H9 (cell line): ENCODE measurements at regions not wholly inside any gene's neighbourhood (a gene's known extent, or its start where the extent isn't known, plus 50 kb on each side); places are given as distances from the start of the nearest gene placed in this dataset.

Experiments
- DNase-seq: peaks from one replicate; pipeline ENCODE4 v3.0.0-alpha.2; 2017
- H2AFZ ChIP-seq: one replicate; pipeline ENCODE4 v1.6.1; 2013; ENCODE audit warnings: mild to moderate bottlenecking, low read length, control low read depth, moderate library complexity
- H2AK5ac ChIP-seq: 2 replicates; pipeline ENCODE4 v1.6.1; 2013; ENCODE audit warnings: low read length, control low read depth, mixed read lengths; ENCODE audit not compliant: insufficient read length
- H2BK120ac ChIP-seq: one replicate; pipeline ENCODE4 v1.6.1; 2013; ENCODE audit warnings: low read depth, mild to moderate bottlenecking, low read length, control low read depth, inconsistent platforms; ENCODE audit not compliant: poor library complexity, severe bottlenecking
- H2BK12ac ChIP-seq: 2 replicates; pipeline ENCODE4 v1.6.1; 2013; ENCODE audit warnings: low read length, control low read depth, mixed read lengths, low read depth; ENCODE audit not compliant: insufficient read length
- H2BK15ac ChIP-seq: 2 replicates; pipeline ENCODE4 v1.6.1; 2013; ENCODE audit warnings: low read depth, low read length, control low read depth
- H2BK20ac ChIP-seq: one replicate; pipeline ENCODE4 v1.6.1; 2013; ENCODE audit warnings: low read depth, mild to moderate bottlenecking, low read length, control low read depth, inconsistent platforms; ENCODE audit not compliant: poor library complexity, severe bottlenecking
- H2BK5ac ChIP-seq: 2 replicates; pipeline ENCODE4 v1.6.1; 2013; ENCODE audit warnings: low read length, control low read depth, mixed read lengths; ENCODE audit not compliant: insufficient read length
- H3K14ac ChIP-seq: 2 replicates; pipeline ENCODE4 v1.6.1; 2013; ENCODE audit warnings: low read length, control low read depth; ENCODE audit not compliant: insufficient read depth
- H3K18ac ChIP-seq: 2 replicates; pipeline ENCODE4 v1.6.1; 2013; ENCODE audit warnings: low read depth, mild to moderate bottlenecking, mixed read lengths, low read length, control low read depth; ENCODE audit not compliant: insufficient read length
- H3K23ac ChIP-seq: 2 replicates; pipeline ENCODE4 v1.6.1; 2013; ENCODE audit warnings: low read length, control low read depth, mixed read lengths, low read depth; ENCODE audit not compliant: insufficient read length
- H3K23me2 ChIP-seq: 2 replicates; pipeline ENCODE4 v1.6.1; 2013; ENCODE audit warnings: low read depth, mild to moderate bottlenecking, mixed read lengths, low read length, control low read depth; ENCODE audit not compliant: insufficient read length, poor library complexity, severe bottlenecking
- H3K27ac ChIP-seq: 2 replicates; pipeline ENCODE4 v1.5.1; 2013; ENCODE audit warnings: low read length, control low read depth, mixed read lengths, low read depth; ENCODE audit not compliant: insufficient read length
- H3K27me3 ChIP-seq: 2 replicates; pipeline ENCODE4 v1.6.1; 2013; ENCODE audit warnings: low read length, control low read depth, inconsistent platforms; ENCODE audit not compliant: insufficient read depth
- H3K4ac ChIP-seq: 2 replicates; pipeline ENCODE4 v1.6.1; 2013; ENCODE audit warnings: low read depth, mild to moderate bottlenecking, control low read depth, inconsistent platforms, low read length, moderate library complexity
- H3K4me1 ChIP-seq: 2 replicates; pipeline ENCODE4 v1.6.1; 2013; ENCODE audit warnings: low read length, control low read depth, inconsistent platforms; ENCODE audit not compliant: insufficient read depth
- H3K4me2 ChIP-seq: 2 replicates; pipeline ENCODE4 v1.6.1; 2013; ENCODE audit warnings: low read length, control low read depth, mixed read lengths; ENCODE audit not compliant: insufficient read length, insufficient read depth
- H3K56ac ChIP-seq: 2 replicates; pipeline ENCODE4 v1.6.1; 2013; ENCODE audit warnings: low read depth, mild to moderate bottlenecking, mixed read lengths, low read length, control low read depth; ENCODE audit not compliant: insufficient read length
- H3K79me1 ChIP-seq: 2 replicates; pipeline ENCODE4 v1.6.1; 2013; ENCODE audit warnings: low read depth, mild to moderate bottlenecking, moderate library complexity, low read length, control low read depth, inconsistent platforms; ENCODE audit not compliant: insufficient read depth, poor library complexity, severe bottlenecking
- H3K79me2 ChIP-seq: 2 replicates; pipeline ENCODE4 v1.6.1; 2013; ENCODE audit warnings: low read length, control low read depth, inconsistent platforms; ENCODE audit not compliant: insufficient read depth
- H3K9ac ChIP-seq: 2 replicates; pipeline ENCODE4 v1.6.1; 2013; ENCODE audit warnings: low read length, control low read depth, mixed read lengths; ENCODE audit not compliant: insufficient read length; ENCODE audit errors: extremely low read depth
- H3K9me3 ChIP-seq: one replicate; pipeline ENCODE4 v1.6.1; 2013; ENCODE audit warnings: low read depth, low read length, inconsistent platforms; ENCODE audit not compliant: control insufficient read depth
- H3T11ph ChIP-seq: one replicate; pipeline ENCODE4 v1.6.1; 2013; ENCODE audit warnings: mild to moderate bottlenecking, low read length, control low read depth, inconsistent platforms
- H4K20me1 ChIP-seq: one replicate; pipeline ENCODE4 v1.6.1; 2013; ENCODE audit not compliant: control insufficient read depth, insufficient read length, insufficient read depth
- H4K5ac ChIP-seq: 2 replicates; pipeline ENCODE4 v1.6.1; 2013; ENCODE audit warnings: low read depth, mild to moderate bottlenecking, mixed read lengths, low read length, control low read depth; ENCODE audit not compliant: insufficient read length
- H4K8ac ChIP-seq: replicated peaks from 2 replicates; pipeline ENCODE4 v1.6.1; 2013; ENCODE audit warnings: low read length, control low read depth, mixed read lengths, low read depth; ENCODE audit not compliant: insufficient read length
- H4K91ac ChIP-seq: 2 replicates; pipeline ENCODE4 v1.6.1; 2013; ENCODE audit warnings: low read depth, mild to moderate bottlenecking, moderate library complexity, mixed read lengths, low read length, control low read depth; ENCODE audit not compliant: insufficient read length
- H3K27ac Mint-ChIP-seq, 3 experiments: 2 replicates in 2 of 3; 3 replicates in 1 of 3; pipeline ENCODE4 v1.8.0; 2020 to 2021; ENCODE audit warnings: mixed read lengths in 3 of 3, mild to moderate bottlenecking in 1 of 3, moderate library complexity in 1 of 3
- H3K27me3 Mint-ChIP-seq: 2 replicates; pipeline ENCODE4 v1.8.0; 2021; ENCODE audit warnings: low read depth, mild to moderate bottlenecking, moderate library complexity, mixed read lengths
- H3K36me3 Mint-ChIP-seq, 3 experiments: 2 replicates in 2 of 3; 3 replicates in 1 of 3; pipeline ENCODE4 v1.8.0; 2020 to 2021; ENCODE audit warnings: low read depth in 3 of 3, mixed read lengths in 3 of 3; ENCODE audit not compliant: insufficient read depth in 1 of 3
- H3K4me1 Mint-ChIP-seq, 2 experiments: 2 replicates each; pipeline ENCODE4 v1.8.0; 2020; ENCODE audit warnings: mixed read lengths in 2 of 2
- H3K4me3 Mint-ChIP-seq, 2 experiments: 2 replicates in 1 of 2; 3 replicates in 1 of 2; pipeline ENCODE4 v1.8.0; 2020 to 2021; ENCODE audit warnings: mild to moderate bottlenecking in 2 of 2, mixed read lengths in 2 of 2, moderate library complexity in 1 of 2
- H3K9me3 Mint-ChIP-seq, 2 experiments: 2 replicates in 1 of 2; 3 replicates in 1 of 2; pipeline ENCODE4 v1.8.0; 2020; ENCODE audit warnings: mild to moderate bottlenecking in 2 of 2, mixed read lengths in 2 of 2, moderate library complexity in 1 of 2
- WGBS: extraction: QIAGEN DNeasy Blood & Tissue Kit; methylation state at CpG from one replicate; pipeline ENCODE4 v1.1.7; 2013; ENCODE audit warnings: missing lambda C conversion rate, low lambda C conversion rate, mixed read lengths; ENCODE audit not compliant: insufficient read length; ENCODE audit errors: extremely low coverage; 5-methylcytosine and 5-hydroxymethylcytosine counted together
- TF ChIP-seq, protein P1 (sequence below): fragments of 200-600 bp; sonication (generic); conservative IDR thresholded peaks from 3 replicates; pipeline ENCODE4 v1.8.0; 2021; ENCODE audit warnings: antibody characterized with exemption, mild to moderate bottlenecking

DNA sequence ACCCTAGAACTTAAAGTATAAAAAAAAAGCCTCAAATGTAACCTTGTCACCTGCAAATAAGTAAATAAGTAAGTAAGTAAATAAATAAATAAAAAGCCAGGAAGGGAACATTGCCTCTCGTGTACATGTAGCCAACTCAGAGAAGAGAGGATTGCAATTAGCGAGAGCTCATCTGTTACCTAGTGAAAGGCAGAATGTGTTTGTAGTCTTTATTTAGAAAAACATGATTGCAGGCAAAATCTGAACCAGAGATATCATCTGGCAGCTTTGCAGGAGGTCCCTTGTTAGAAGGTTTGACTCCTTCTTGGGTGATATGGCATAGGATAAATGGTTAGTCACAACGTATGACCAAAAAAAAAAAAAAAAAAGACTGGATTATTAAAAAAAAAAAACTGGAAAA, 71.6 kb upstream of the SYN2 start:
- DNase-seq: no peak
- peaks cover 2% of the 10 kb centered on the region; the same call in 1 of the 2 replicates for H3K27me3 Mint-ChIP-seq
- Histone ChIP-seq H2AK5ac (no peak overlapping the region), H3K4ac (no peak overlapping the region), H4K8ac (no peak overlapping the region), H4K5ac (no peak overlapping the region), H3K56ac (no peak overlapping the region), H3T11ph (no peak overlapping the region), H3K27ac (no peak overlapping the region), H3K14ac (no peak overlapping the region), H2BK120ac (no peak overlapping the region), H3K23ac (no peak overlapping the region), H4K20me1 (no peaks in the 10 kb centered on the region), H3K9me3 (no peaks in the 10 kb centered on the region), H3K18ac (no peak overlapping the region), H3K4me1 (no peaks in the 10 kb centered on the region), H2AFZ (no peak overlapping the region), H3K79me2 (no peaks in the 10 kb centered on the region), H4K91ac (no peak overlapping the region), H3K4me2 (no peak overlapping the region), H2BK12ac (no peak overlapping the region), H2BK15ac (no peak overlapping the region), H3K79me1 (no peaks in the 10 kb centered on the region), H2BK20ac (no peak overlapping the region), H3K23me2 (no peaks in the 10 kb centered on the region), H2BK5ac (no peak overlapping the region), H3K27me3 (no peaks in the 10 kb centered on the region), H3K9ac (no peak overlapping the region)
- WGBS: no CpG with 5 or more reads among the region's 3 CpGs
- no peaks in the 10 kb centered on the region for H3K9me3 Mint-ChIP-seq
- no peaks in the 10 kb centered on the region for H3K36me3 Mint-ChIP-seq
- H3K27ac Mint-ChIP-seq: no peak overlapping the region
- no peak overlapping the region for H3K4me3 Mint-ChIP-seq
- TF ChIP-seq, protein P1, sequence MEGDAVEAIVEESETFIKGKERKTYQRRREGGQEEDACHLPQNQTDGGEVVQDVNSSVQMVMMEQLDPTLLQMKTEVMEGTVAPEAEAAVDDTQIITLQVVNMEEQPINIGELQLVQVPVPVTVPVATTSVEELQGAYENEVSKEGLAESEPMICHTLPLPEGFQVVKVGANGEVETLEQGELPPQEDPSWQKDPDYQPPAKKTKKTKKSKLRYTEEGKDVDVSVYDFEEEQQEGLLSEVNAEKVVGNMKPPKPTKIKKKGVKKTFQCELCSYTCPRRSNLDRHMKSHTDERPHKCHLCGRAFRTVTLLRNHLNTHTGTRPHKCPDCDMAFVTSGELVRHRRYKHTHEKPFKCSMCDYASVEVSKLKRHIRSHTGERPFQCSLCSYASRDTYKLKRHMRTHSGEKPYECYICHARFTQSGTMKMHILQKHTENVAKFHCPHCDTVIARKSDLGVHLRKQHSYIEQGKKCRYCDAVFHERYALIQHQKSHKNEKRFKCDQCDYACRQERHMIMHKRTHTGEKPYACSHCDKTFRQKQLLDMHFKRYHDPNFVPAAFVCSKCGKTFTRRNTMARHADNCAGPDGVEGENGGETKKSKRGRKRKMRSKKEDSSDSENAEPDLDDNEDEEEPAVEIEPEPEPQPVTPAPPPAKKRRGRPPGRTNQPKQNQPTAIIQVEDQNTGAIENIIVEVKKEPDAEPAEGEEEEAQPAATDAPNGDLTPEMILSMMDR: no peak
- H3K4me1 Mint-ChIP-seq: peaks cover 10 to 14% of the 10 kb centered on the region in 2 experiments
